ENCODE measurements at regions not wholly inside any gene's neighbourhood (a gene's known extent, or its start where the extent isn't known, plus 50 kb on each side); places are given as distances from the start of the nearest gene placed in this dataset.
"Not testable (repeated sequence)": the region's sequence is repeated elsewhere in the genome, so short reads cannot be mapped to it uniquely, and the experiment has no call there.

- H3K27me3 Mint-ChIP-seq (ENCODE audit: low read depth): peaks cover 7% of the 10 kb centered on the region
- no peak for ATAC-seq
- H3K36me3 Mint-ChIP-seq (ENCODE audit: insufficient read depth): no peaks in the 10 kb centered on the region
- no peaks in the 10 kb centered on the region for H3K9me3 Mint-ChIP-seq
- DNase-seq: no peak
- no peak overlapping the region for H3K4me3 Mint-ChIP-seq
- H3K4me1 Mint-ChIP-seq (ENCODE audit: low read depth): no peaks in the 10 kb centered on the region
Observed at GRCh38 chr6:85752602-85753001, 109.9 kb upstream of the SYNCRIP start.

DNA sequence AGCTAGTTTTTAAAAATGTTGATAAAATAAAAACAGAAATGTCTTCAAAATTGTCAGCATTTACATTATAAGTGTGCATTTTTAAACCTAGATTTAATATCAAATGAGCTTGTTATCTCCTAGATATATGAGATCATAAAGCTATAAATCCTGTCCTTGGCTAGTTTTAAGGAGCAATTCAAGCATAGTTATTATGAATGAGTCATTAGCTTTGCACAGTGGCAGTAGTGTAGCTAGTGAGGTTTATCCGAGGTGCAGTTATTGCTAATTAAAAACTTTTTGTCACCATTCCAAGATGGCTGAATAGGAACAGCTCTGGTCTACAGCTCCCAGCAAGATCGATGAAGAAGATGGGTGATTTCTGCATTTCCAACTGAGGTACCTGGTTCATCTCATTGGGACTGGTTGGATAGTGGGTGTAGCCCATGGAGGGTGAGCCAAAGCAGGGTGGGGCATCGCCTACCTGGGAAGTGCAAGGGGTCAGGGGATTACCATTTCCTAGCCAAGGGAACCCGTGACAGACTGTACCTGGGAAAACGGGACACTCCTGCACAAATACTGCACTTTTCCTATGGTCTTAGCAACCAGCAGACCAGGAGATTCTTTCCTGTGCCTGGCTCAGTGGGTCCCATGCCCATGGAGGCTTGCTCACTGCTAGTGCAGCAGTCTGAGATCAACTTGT lies 108.8 kb upstream of the SYNCRIP start:
- no peaks in the 10 kb centered on the region for H3K9me3 Mint-ChIP-seq
- ATAC-seq (no peak), DNase-seq (no peak)
- H3K4me3 Mint-ChIP-seq: no peak overlapping the region
- H3K36me3 Mint-ChIP-seq (ENCODE audit: insufficient read depth): no peaks in the 10 kb centered on the region
- peaks cover 7% of the 10 kb centered on the region for H3K27me3 Mint-ChIP-seq (ENCODE audit: low read depth)
- no peaks in the 10 kb centered on the region for H3K4me1 Mint-ChIP-seq (ENCODE audit: low read depth)

- not testable (repeated sequence) for ATAC-seq; H3K4me1 Mint-ChIP-seq (ENCODE audit: low read depth); H3K36me3 Mint-ChIP-seq (ENCODE audit: insufficient read depth); DNase-seq; H3K27me3 Mint-ChIP-seq (ENCODE audit: low read depth); H3K4me3 Mint-ChIP-seq; H3K9me3 Mint-ChIP-seq
Observed at GRCh38 chr6:85750146-85750545, 107.5 kb upstream of the SYNCRIP start.

GRCh38 chr6:85749236-85749635 lies 106.5 kb upstream of the SYNCRIP start:
- Mint-ChIP-seq H3K36me3 (ENCODE audit: insufficient read depth) (no peaks in the 10 kb centered on the region), H3K4me3 (no peak overlapping the region), H3K4me1 (ENCODE audit: low read depth) (no peaks in the 10 kb centered on the region), H3K9me3 (no peaks in the 10 kb centered on the region), H3K27me3 (ENCODE audit: low read depth) (peaks cover 10% of the 10 kb centered on the region)
- ATAC-seq (no peak), DNase-seq (no peak)

DNA sequence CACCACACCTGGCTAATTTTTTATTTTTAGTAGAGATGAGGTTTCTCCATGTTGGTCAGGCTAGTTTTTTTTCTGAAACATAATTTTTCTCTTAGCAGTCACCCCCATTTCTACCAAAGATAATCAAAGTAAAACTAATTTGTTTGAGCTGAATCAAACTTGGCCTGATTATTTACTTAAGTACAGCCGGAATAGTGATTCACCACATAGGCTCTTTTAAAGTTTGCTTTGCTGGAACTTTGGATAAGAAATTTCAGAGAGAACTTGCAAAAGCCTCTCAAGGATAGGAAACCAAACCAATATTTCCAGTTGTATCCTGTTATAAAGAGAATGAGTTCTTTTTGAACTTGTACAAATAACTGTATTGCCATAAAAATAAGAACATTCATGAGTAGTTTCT lies 105.0 kb upstream of the SYNCRIP start:
- no peak overlapping the region for H3K4me3 Mint-ChIP-seq
- no peaks in the 10 kb centered on the region for H3K36me3 Mint-ChIP-seq (ENCODE audit: insufficient read depth)
- H3K9me3 Mint-ChIP-seq: no peaks in the 10 kb centered on the region
- peaks cover 10% of the 10 kb centered on the region for H3K27me3 Mint-ChIP-seq (ENCODE audit: low read depth)
- H3K4me1 Mint-ChIP-seq (ENCODE audit: low read depth): no peaks in the 10 kb centered on the region
- DNase-seq: no peak
- ATAC-seq: no peak

DNA sequence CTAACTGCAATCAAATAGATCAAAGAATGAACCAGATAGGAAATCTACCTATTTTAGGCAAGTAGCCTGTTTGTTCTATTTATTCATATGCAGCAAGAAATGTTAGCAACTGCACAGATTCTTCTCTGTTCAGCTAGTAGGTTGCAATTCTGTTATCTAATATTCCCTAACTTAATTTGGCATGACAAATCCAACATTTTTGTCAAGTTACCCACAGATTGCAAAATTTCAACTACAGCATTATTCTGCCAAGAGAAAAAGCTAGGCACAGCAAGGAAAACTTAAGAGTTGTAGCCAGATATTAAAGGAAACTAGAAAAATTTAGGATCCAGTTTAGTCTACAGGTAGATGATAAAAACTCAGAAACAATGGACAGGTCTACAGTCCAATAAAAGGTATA lies 104.4 kb upstream of the SYNCRIP start:
- H3K4me3 Mint-ChIP-seq: no peak overlapping the region

GRCh38 chr6:85744433-85744970 lies 101.8 kb upstream of the SYNCRIP start:
- DNase-seq (no peak), ATAC-seq (no peak)
- peaks cover 8% of the 10 kb centered on the region for H3K27me3 Mint-ChIP-seq (ENCODE audit: low read depth)
- H3K4me3 Mint-ChIP-seq: no peak overlapping the region
- H3K9me3 Mint-ChIP-seq: peaks cover 3% of the 10 kb centered on the region
- no peaks in the 10 kb centered on the region for H3K4me1 Mint-ChIP-seq (ENCODE audit: low read depth)
- no peaks in the 10 kb centered on the region for H3K36me3 Mint-ChIP-seq (ENCODE audit: insufficient read depth)

More for the DNA sequence above, 104.4 kb upstream of the SYNCRIP start:
- ATAC-seq (no peak), DNase-seq (no peak)
- peaks cover 10% of the 10 kb centered on the region for H3K27me3 Mint-ChIP-seq (ENCODE audit: low read depth)
- H3K36me3 Mint-ChIP-seq (ENCODE audit: insufficient read depth): no peaks in the 10 kb centered on the region
- H3K4me1 Mint-ChIP-seq (ENCODE audit: low read depth): no peaks in the 10 kb centered on the region
- peaks cover 3% of the 10 kb centered on the region for H3K9me3 Mint-ChIP-seq

DNA sequence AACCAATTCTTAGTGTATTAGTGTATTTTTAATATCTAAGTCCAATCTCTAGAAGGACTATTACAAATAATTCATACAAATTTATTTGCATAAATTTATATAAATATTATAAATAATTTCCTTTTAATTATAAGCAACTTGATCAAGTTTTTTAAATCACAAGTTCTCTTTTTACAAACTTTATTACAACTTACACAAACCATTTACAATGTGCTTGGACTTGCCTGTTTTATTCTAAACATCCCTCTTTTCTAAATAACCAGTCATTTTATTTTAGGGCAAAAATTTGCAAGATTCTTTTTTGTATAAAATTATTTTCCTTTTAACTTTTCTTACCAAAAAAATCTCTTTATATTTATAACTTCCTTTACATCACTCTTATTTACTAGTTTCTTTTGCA lies 83.5 kb upstream of the SYNCRIP start:
- H3K9me3 Mint-ChIP-seq: no peaks in the 10 kb centered on the region
- no peak overlapping the region for H3K4me3 Mint-ChIP-seq
- H3K4me1 Mint-ChIP-seq (ENCODE audit: low read depth): no peaks in the 10 kb centered on the region
- ATAC-seq (no peak), DNase-seq (no peak)
- H3K36me3 Mint-ChIP-seq (ENCODE audit: insufficient read depth): no peaks in the 10 kb centered on the region
- peaks cover 3% of the 10 kb centered on the region for H3K27me3 Mint-ChIP-seq (ENCODE audit: low read depth)

DNA sequence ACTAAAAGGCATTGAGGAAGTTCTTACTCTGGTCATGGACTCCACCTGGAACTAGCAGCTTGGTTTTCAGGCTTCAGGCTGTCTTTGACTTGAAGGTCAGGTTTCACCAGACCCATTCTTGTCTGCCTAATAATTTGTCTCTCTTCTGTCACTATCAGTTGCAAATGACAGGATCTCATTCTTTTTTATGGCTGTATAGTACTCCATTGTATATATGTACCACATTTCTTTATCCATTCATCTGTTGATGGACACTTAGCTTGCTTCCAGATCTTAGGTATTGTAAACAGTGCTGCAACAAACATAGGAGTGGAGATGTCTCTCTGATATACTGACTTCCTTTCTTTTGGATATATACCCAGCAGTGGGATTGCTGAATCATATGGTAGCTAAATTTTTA lies 73.1 kb upstream of the SYNCRIP start:
- ATAC-seq: no peak
- Mint-ChIP-seq H3K4me1 (ENCODE audit: low read depth) (peaks cover under 1% of the 10 kb centered on the region), H3K4me3 (no peak overlapping the region), H3K36me3 (ENCODE audit: insufficient read depth) (peaks cover 2% of the 10 kb centered on the region), H3K9me3 (peaks cover 7% of the 10 kb centered on the region), H3K27me3 (ENCODE audit: low read depth) (peaks cover 9% of the 10 kb centered on the region)
- no peak for DNase-seq

DNA sequence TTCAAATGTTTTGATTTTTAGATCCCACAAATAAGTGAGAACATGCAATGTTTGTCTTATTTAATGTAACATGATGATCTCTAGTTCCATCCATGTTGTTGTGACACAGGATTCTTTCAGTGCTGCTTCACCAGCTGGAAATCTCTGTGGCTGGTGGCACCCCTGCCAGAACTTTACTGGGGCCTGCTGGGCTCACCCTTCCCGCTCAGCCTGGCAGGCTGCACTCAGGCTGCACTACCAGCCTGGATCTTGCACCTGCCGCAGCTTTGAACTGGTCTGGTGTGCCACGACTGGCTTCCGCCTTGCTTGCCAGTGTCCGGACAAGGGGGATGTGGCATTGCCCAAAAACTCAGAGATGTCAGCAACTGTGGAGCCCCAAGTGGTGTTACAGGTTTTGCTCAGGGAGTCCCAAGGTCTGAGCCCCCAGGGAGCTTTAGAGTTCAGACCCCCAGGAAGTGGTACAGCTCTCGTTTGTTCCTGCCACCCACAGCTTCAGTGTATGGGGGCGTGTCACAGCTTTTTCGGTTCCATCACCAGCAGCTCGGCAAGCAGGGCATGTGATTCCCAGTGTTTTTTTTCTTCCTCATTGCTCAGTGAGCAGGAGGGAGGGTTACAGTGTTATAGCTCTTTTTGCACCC lies 72.3 kb upstream of the SYNCRIP start:
- H3K27me3 Mint-ChIP-seq (ENCODE audit: low read depth): peaks cover 9% of the 10 kb centered on the region
- H3K36me3 Mint-ChIP-seq (ENCODE audit: insufficient read depth): peaks cover 2% of the 10 kb centered on the region
- DNase-seq: no peak
- H3K4me1 Mint-ChIP-seq (ENCODE audit: low read depth): no peaks in the 10 kb centered on the region
- no peak for ATAC-seq
- H3K9me3 Mint-ChIP-seq: peaks cover 7% of the 10 kb centered on the region
- no peak overlapping the region for H3K4me3 Mint-ChIP-seq

GRCh38 chr6:85712346-85712745 lies 69.7 kb upstream of the SYNCRIP start:
- no peak for ATAC-seq
- DNase-seq: no peak

GRCh38 chr6:85707515-85708145 lies 64.9 kb upstream of the SYNCRIP start:
- H3K4me3 Mint-ChIP-seq, ATAC-seq: not testable (repeated sequence)

More at GRCh38 chr6:85712346-85712745, 69.7 kb upstream of the SYNCRIP start:
- H3K36me3 Mint-ChIP-seq (ENCODE audit: insufficient read depth): peaks cover 2% of the 10 kb centered on the region
- peaks cover 7% of the 10 kb centered on the region for H3K9me3 Mint-ChIP-seq
- no peaks in the 10 kb centered on the region for H3K4me1 Mint-ChIP-seq (ENCODE audit: low read depth)
- peaks cover 7% of the 10 kb centered on the region for H3K27me3 Mint-ChIP-seq (ENCODE audit: low read depth)
- no peak overlapping the region for H3K4me3 Mint-ChIP-seq

GRCh38 chr6:85706272-85706671 lies 63.6 kb upstream of the SYNCRIP start:
- Mint-ChIP-seq H3K4me3 (no peak overlapping the region), H3K36me3 (ENCODE audit: insufficient read depth) (no peaks in the 10 kb centered on the region)
- peak in 1 of 2 donors; percentile 14 for ATAC-seq

More at GRCh38 chr6:85707515-85708145, 64.9 kb upstream of the SYNCRIP start:
- not testable (repeated sequence) for H3K27me3 Mint-ChIP-seq (ENCODE audit: low read depth); H3K4me1 Mint-ChIP-seq (ENCODE audit: low read depth); DNase-seq; H3K36me3 Mint-ChIP-seq (ENCODE audit: insufficient read depth); H3K9me3 Mint-ChIP-seq

GRCh38 chr6:85705220-85705619 lies 62.5 kb upstream of the SYNCRIP start:
- no peaks in the 10 kb centered on the region for H3K36me3 Mint-ChIP-seq (ENCODE audit: insufficient read depth)
- DNase-seq (no peak), ATAC-seq (no peak)
- no peak overlapping the region for H3K4me3 Mint-ChIP-seq
- no peaks in the 10 kb centered on the region for H3K9me3 Mint-ChIP-seq
- no peaks in the 10 kb centered on the region for H3K4me1 Mint-ChIP-seq (ENCODE audit: low read depth)
- H3K27me3 Mint-ChIP-seq (ENCODE audit: low read depth): peaks cover 3% of the 10 kb centered on the region

More at GRCh38 chr6:85706272-85706671, 63.6 kb upstream of the SYNCRIP start:
- H3K4me1 Mint-ChIP-seq (ENCODE audit: low read depth): no peaks in the 10 kb centered on the region
- no peaks in the 10 kb centered on the region for H3K9me3 Mint-ChIP-seq
- peaks cover 3% of the 10 kb centered on the region for H3K27me3 Mint-ChIP-seq (ENCODE audit: low read depth)
- no peak for DNase-seq

DNA sequence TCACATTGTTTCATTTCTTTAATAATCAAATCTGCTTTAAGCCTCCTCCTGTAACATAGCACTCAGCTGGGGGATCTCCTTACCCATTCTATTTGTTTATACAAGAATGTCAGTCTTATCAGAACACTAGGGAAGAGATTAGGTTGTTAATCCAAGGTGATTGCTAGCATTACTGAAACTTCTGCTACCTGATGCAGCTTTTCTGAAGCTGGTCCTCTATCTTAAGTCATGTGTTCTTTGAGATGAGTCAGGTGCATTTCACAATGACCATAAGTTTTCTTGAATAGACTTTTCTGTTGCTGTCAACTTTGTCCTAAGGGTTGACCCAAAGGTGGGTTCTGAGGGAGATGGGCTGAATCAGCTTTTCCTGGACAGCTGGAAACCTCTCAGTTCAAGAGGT lies 60.7 kb upstream of the SYNCRIP start:
- H3K9me3 Mint-ChIP-seq: no peaks in the 10 kb centered on the region
- no peaks in the 10 kb centered on the region for H3K4me1 Mint-ChIP-seq (ENCODE audit: low read depth)
- DNase-seq (no peak), ATAC-seq (no peak)
- H3K36me3 Mint-ChIP-seq (ENCODE audit: insufficient read depth): no peaks in the 10 kb centered on the region
- H3K27me3 Mint-ChIP-seq (ENCODE audit: low read depth): peaks cover 1% of the 10 kb centered on the region
- H3K4me3 Mint-ChIP-seq: no peak overlapping the region

Data from activated T-cell treated with anti-CD3 and anti-CD28 coated beads, Interleukin-2, amount 50 U/mL, for 4 hours (primary cell).